ENCODE measurements at regions not wholly inside any gene's neighbourhood (a gene's known extent, or its start where the extent isn't known, plus 50 kb on each side); places are given as distances from the start of the nearest gene placed in this dataset.

- H3K27me3 ChIP-seq (ENCODE audit: control insufficient read depth in 4 of 4, insufficient read depth in 4 of 4, low read length in 3 of 4): no peaks in the 10 kb centered on the region
Measured at GRCh38 chr7:109387530-109387929, 817.9 kb downstream of the DNAJB9 start.

More at GRCh38 chr7:109387530-109387929, 817.9 kb downstream of the DNAJB9 start:
- H3K36me3 ChIP-seq (ENCODE audit: control insufficient read depth in 4 of 4, insufficient read depth in 3 of 4, low read depth in 1 of 4, low read length in 3 of 4): no peaks in the 10 kb centered on the region
- no peaks in the 10 kb centered on the region for H3K9me3 ChIP-seq (ENCODE audit: control insufficient read depth in 4 of 4, low read length in 3 of 4)
- no peak overlapping the region for H3K4me3 ChIP-seq (ENCODE audit: low read depth in 1 of 3, low read length in 3 of 3)
- TF ChIP-seq HNF4A (conservative IDR thresholded peaks at IDR 0.05) (no peak), TAF1 (conservative IDR thresholded peaks at IDR 0.05) (no peak), NR2F2 (IDR thresholded peaks at IDR 0.05) (no peak), SP1 (IDR thresholded peaks at IDR 0.05) (no peak), FOXA2 (IDR thresholded peaks at IDR 0.05) (no peak), JUND (IDR thresholded peaks at IDR 0.05) (no peak), YY1 (IDR thresholded peaks at IDR 0.05) (no peak), GABPA (IDR thresholded peaks at IDR 0.05 in 1 of 2, conservative IDR thresholded peaks at IDR 0.05 in 1 of 2) (no peak), FOXA1 (IDR thresholded peaks at IDR 0.05) (no peak), RXRA (IDR thresholded peaks at IDR 0.05) (no peak), RAD21 (IDR thresholded peaks at IDR 0.05) (no peak), CTCF (IDR thresholded peaks at IDR 0.05; ENCODE audit: low read depth, low read length, missing input control) (no peak), EGR1 (IDR thresholded peaks at IDR 0.05; ENCODE audit: low read depth in 2 of 2) (no peak), HNF4G (IDR thresholded peaks at IDR 0.05) (no peak)
- TF ChIP-seq, protein P1, sequence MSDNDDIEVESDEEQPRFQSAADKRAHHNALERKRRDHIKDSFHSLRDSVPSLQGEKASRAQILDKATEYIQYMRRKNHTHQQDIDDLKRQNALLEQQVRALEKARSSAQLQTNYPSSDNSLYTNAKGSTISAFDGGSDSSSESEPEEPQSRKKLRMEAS (IDR thresholded peaks at IDR 0.05): no peak
- TF ChIP-seq, protein P2, sequence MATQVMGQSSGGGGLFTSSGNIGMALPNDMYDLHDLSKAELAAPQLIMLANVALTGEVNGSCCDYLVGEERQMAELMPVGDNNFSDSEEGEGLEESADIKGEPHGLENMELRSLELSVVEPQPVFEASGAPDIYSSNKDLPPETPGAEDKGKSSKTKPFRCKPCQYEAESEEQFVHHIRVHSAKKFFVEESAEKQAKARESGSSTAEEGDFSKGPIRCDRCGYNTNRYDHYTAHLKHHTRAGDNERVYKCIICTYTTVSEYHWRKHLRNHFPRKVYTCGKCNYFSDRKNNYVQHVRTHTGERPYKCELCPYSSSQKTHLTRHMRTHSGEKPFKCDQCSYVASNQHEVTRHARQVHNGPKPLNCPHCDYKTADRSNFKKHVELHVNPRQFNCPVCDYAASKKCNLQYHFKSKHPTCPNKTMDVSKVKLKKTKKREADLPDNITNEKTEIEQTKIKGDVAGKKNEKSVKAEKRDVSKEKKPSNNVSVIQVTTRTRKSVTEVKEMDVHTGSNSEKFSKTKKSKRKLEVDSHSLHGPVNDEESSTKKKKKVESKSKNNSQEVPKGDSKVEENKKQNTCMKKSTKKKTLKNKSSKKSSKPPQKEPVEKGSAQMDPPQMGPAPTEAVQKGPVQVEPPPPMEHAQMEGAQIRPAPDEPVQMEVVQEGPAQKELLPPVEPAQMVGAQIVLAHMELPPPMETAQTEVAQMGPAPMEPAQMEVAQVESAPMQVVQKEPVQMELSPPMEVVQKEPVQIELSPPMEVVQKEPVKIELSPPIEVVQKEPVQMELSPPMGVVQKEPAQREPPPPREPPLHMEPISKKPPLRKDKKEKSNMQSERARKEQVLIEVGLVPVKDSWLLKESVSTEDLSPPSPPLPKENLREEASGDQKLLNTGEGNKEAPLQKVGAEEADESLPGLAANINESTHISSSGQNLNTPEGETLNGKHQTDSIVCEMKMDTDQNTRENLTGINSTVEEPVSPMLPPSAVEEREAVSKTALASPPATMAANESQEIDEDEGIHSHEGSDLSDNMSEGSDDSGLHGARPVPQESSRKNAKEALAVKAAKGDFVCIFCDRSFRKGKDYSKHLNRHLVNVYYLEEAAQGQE (IDR thresholded peaks at IDR 0.05): no peak
- TF ChIP-seq, protein P3, sequence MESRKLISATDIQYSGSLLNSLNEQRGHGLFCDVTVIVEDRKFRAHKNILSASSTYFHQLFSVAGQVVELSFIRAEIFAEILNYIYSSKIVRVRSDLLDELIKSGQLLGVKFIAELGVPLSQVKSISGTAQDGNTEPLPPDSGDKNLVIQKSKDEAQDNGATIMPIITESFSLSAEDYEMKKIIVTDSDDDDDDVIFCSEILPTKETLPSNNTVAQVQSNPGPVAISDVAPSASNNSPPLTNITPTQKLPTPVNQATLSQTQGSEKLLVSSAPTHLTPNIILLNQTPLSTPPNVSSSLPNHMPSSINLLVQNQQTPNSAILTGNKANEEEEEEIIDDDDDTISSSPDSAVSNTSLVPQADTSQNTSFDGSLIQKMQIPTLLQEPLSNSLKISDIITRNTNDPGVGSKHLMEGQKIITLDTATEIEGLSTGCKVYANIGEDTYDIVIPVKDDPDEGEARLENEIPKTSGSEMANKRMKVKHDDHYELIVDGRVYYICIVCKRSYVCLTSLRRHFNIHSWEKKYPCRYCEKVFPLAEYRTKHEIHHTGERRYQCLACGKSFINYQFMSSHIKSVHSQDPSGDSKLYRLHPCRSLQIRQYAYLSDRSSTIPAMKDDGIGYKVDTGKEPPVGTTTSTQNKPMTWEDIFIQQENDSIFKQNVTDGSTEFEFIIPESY (IDR thresholded peaks at IDR 0.05): no peak
- TF ChIP-seq, protein P4, sequence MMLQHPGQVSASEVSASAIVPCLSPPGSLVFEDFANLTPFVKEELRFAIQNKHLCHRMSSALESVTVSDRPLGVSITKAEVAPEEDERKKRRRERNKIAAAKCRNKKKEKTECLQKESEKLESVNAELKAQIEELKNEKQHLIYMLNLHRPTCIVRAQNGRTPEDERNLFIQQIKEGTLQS (IDR thresholded peaks at IDR 0.05): no peak
- no peak overlapping the region for H3K27ac ChIP-seq (ENCODE audit: low read depth in 1 of 2, low read length in 2 of 2)
- no peaks in the 10 kb centered on the region for H3K4me1 ChIP-seq (ENCODE audit: control insufficient read depth in 4 of 4, insufficient read depth in 4 of 4, low read length in 3 of 4)
- H3K9ac ChIP-seq (ENCODE audit: low read depth in 1 of 2, low read length in 2 of 2): no peak overlapping the region
- DNase-seq (ENCODE audit: low spot score): no peak
- 91% methylated on average over 1 of the region's 1 CpG for WGBS

Measured in liver (tissue), 8 donors.